ENCODE measurements at regions not wholly inside any gene's neighbourhood (a gene's known extent, or its start where the extent isn't known, plus 50 kb on each side); places are given as distances from the start of the nearest gene placed in this dataset.

- no peak overlapping the region for H3K4me2 ChIP-seq
- H3K27me3 ChIP-seq (ENCODE audit: insufficient read depth) = no peaks in the 10 kb centered on the region
- H3K79me2 ChIP-seq (replicated peaks; ENCODE audit: insufficient read depth) = no peaks in the 10 kb centered on the region
- Mint-ChIP-seq H3K9me3 (no peaks in the 10 kb centered on the region), H3K36me3 (ENCODE audit: low read depth) (no peaks in the 10 kb centered on the region), H3K4me1 (no peaks in the 10 kb centered on the region), H3K4me3 (no peak overlapping the region), H3K27ac (no peak overlapping the region), H3K27me3 (ENCODE audit: insufficient read depth, low read depth, poor library complexity) (peaks cover 2% of the 10 kb centered on the region)
- DNase-seq (ENCODE audit: low spot score) (no peak), ATAC-seq (no peak)
- TF ChIP-seq POLR2AphosphoS5 (IDR thresholded peaks at IDR 0.05; ENCODE audit: low read depth) (no peak), CREB1 (CRISPR knock-in tag; IDR thresholded peaks at IDR 0.05; ENCODE audit: low read depth) (no peak)
- TF ChIP-seq, protein P1, sequence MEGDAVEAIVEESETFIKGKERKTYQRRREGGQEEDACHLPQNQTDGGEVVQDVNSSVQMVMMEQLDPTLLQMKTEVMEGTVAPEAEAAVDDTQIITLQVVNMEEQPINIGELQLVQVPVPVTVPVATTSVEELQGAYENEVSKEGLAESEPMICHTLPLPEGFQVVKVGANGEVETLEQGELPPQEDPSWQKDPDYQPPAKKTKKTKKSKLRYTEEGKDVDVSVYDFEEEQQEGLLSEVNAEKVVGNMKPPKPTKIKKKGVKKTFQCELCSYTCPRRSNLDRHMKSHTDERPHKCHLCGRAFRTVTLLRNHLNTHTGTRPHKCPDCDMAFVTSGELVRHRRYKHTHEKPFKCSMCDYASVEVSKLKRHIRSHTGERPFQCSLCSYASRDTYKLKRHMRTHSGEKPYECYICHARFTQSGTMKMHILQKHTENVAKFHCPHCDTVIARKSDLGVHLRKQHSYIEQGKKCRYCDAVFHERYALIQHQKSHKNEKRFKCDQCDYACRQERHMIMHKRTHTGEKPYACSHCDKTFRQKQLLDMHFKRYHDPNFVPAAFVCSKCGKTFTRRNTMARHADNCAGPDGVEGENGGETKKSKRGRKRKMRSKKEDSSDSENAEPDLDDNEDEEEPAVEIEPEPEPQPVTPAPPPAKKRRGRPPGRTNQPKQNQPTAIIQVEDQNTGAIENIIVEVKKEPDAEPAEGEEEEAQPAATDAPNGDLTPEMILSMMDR (conservative IDR thresholded peaks at IDR 0.05; ENCODE audit: low read depth in 2 of 2) = no peak
- no peaks in the 10 kb centered on the region for H4K20me1 ChIP-seq (replicated peaks; ENCODE audit: insufficient read depth)
- no peaks in the 10 kb centered on the region for H3F3A ChIP-seq (replicated peaks; ENCODE audit: low read depth)
- no peaks in the 10 kb centered on the region for H3K4me1 ChIP-seq (ENCODE audit: insufficient read depth)
- H2AFZ ChIP-seq = no peak overlapping the region
- no peaks in the 10 kb centered on the region for H3K36me3 ChIP-seq (ENCODE audit: insufficient read depth)
- no peak overlapping the region for H3K27ac ChIP-seq (ENCODE audit: low read depth)
- H3K4me3 ChIP-seq = no peak overlapping the region
- H3K9me2 ChIP-seq (ENCODE audit: insufficient read depth) = 0 out of 2 replicates have a peak, but pooled peaks cover 3% of the 10 kb centered on the region
Observed at GRCh38 chr1:34578306-34578705, 176.5 kb upstream of the GJB5 start.

DNA sequence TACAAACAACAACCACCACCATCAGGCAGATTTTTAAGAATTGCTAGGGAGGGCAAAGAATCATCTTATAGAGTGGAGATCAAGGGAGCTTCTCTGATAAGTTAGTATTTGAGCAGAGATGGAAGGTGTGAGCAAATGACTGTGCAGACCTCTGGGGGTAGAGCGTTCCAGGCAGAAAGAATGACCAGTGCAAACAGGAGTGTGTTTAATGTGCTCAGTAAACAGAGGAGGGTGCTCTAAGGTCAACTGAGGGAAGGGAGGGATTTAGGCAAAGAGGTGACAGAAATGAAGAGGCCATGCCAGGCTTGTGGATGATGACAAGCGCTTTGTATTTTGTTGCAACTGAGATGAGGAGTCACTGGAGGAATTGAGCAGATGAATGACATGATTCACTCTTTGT is 172.5 kb upstream of the GJB5 start:
- H3K9me3 Mint-ChIP-seq = no peaks in the 10 kb centered on the region

More for the DNA sequence above, 172.5 kb upstream of the GJB5 start:
- TF ChIP-seq STAT1 (IDR thresholded peaks at IDR 0.05; ENCODE audit: unreplicated experiment) (no peak), EZH2phosphoT487 (IDR thresholded peaks at IDR 0.05; ENCODE audit: unreplicated experiment) (no peak), ZNF331 (CRISPR knock-in tag; IDR thresholded peaks at IDR 0.05; ENCODE audit: low read depth) (no peak), CREB1 (CRISPR knock-in tag; IDR thresholded peaks at IDR 0.05; ENCODE audit: low read depth) (no peak), JUNB (IDR thresholded peaks at IDR 0.05; ENCODE audit: unreplicated experiment) (no peak)
- TF ChIP-seq, protein P2, sequence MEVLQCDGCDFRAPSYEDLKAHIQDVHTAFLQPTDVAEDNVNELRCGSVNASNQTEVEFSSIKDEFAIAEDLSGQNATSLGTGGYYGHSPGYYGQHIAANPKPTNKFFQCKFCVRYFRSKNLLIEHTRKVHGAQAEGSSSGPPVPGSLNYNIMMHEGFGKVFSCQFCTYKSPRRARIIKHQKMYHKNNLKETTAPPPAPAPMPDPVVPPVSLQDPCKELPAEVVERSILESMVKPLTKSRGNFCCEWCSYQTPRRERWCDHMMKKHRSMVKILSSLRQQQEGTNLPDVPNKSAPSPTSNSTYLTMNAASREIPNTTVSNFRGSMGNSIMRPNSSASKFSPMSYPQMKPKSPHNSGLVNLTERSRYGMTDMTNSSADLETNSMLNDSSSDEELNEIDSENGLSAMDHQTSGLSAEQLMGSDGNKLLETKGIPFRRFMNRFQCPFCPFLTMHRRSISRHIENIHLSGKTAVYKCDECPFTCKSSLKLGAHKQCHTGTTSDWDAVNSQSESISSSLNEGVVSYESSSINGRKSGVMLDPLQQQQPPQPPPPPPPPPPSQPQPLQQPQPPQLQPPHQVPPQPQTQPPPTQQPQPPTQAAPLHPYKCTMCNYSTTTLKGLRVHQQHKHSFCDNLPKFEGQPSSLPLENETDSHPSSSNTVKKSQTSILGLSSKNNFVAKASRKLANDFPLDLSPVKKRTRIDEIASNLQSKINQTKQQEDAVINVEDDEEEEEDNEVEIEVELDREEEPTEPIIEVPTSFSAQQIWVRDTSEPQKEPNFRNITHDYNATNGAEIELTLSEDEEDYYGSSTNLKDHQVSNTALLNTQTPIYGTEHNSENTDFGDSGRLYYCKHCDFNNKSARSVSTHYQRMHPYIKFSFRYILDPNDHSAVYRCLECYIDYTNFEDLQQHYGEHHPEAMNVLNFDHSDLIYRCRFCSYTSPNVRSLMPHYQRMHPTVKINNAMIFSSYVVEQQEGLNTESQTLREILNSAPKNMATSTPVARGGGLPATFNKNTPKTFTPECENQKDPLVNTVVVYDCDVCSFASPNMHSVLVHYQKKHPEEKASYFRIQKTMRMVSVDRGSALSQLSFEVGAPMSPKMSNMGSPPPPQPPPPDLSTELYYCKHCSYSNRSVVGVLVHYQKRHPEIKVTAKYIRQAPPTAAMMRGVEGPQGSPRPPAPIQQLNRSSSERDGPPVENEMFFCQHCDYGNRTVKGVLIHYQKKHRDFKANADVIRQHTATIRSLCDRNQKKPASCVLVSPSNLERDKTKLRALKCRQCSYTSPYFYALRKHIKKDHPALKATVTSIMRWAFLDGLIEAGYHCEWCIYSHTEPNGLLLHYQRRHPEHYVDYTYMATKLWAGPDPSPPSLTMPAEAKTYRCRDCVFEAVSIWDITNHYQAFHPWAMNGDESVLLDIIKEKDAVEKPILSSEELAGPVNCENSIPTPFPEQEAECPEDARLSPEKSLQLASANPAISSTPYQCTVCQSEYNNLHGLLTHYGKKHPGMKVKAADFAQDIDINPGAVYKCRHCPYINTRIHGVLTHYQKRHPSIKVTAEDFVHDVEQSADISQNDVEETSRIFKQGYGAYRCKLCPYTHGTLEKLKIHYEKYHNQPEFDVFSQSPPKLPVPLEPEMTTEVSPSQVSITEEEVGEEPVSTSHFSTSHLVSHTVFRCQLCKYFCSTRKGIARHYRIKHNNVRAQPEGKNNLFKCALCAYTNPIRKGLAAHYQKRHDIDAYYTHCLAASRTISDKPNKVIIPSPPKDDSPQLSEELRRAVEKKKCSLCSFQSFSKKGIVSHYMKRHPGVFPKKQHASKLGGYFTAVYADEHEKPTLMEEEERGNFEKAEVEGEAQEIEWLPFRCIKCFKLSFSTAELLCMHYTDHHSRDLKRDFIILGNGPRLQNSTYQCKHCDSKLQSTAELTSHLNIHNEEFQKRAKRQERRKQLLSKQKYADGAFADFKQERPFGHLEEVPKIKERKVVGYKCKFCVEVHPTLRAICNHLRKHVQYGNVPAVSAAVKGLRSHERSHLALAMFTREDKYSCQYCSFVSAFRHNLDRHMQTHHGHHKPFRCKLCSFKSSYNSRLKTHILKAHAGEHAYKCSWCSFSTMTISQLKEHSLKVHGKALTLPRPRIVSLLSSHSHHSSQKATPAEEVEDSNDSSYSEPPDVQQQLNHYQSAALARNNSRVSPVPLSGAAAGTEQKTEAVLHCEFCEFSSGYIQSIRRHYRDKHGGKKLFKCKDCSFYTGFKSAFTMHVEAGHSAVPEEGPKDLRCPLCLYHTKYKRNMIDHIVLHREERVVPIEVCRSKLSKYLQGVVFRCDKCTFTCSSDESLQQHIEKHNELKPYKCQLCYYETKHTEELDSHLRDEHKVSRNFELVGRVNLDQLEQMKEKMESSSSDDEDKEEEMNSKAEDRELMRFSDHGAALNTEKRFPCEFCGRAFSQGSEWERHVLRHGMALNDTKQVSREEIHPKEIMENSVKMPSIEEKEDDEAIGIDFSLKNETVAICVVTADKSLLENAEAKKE (CRISPR knock-in tag; IDR thresholded peaks at IDR 0.05) = no peak
- TF ChIP-seq, protein P3, sequence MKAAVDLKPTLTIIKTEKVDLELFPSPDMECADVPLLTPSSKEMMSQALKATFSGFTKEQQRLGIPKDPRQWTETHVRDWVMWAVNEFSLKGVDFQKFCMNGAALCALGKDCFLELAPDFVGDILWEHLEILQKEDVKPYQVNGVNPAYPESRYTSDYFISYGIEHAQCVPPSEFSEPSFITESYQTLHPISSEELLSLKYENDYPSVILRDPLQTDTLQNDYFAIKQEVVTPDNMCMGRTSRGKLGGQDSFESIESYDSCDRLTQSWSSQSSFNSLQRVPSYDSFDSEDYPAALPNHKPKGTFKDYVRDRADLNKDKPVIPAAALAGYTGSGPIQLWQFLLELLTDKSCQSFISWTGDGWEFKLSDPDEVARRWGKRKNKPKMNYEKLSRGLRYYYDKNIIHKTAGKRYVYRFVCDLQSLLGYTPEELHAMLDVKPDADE (IDR thresholded peaks at IDR 0.05) = no peak
- Histone ChIP-seq H3F3A (replicated peaks; ENCODE audit: low read depth) (no peaks in the 10 kb centered on the region), H3K4me2 (no peak overlapping the region), H3K27ac (ENCODE audit: low read depth) (no peak overlapping the region), H3K4me1 (ENCODE audit: insufficient read depth) (no peaks in the 10 kb centered on the region), H2AFZ (no peak overlapping the region), H3K36me3 (ENCODE audit: insufficient read depth) (no peaks in the 10 kb centered on the region), H3K9me2 (ENCODE audit: insufficient read depth) (0 out of 2 replicates have a peak, but pooled peaks cover 3% of the 10 kb centered on the region), H4K20me1 (replicated peaks; ENCODE audit: insufficient read depth) (no peaks in the 10 kb centered on the region), H3K79me2 (replicated peaks; ENCODE audit: insufficient read depth) (no peaks in the 10 kb centered on the region), H3K27me3 (ENCODE audit: insufficient read depth) (no peaks in the 10 kb centered on the region), H3K4me3 (no peak overlapping the region)
- ATAC-seq (no peak), DNase-seq (ENCODE audit: low spot score) (no peak)
- no peaks in the 10 kb centered on the region for H3K4me1 Mint-ChIP-seq
- H3K4me3 Mint-ChIP-seq = no peak overlapping the region
- H3K36me3 Mint-ChIP-seq (ENCODE audit: low read depth) = no peaks in the 10 kb centered on the region
- no peak overlapping the region for H3K27ac Mint-ChIP-seq
- peaks cover 2% of the 10 kb centered on the region for H3K27me3 Mint-ChIP-seq (ENCODE audit: insufficient read depth, low read depth, poor library complexity)

All from GM23338 (cell line).